TTC549 (cell line): ENCODE measurements at regions not wholly inside any gene's neighbourhood (a gene's known extent, or its start where the extent isn't known, plus 50 kb on each side); places are given as distances from the start of the nearest gene placed in this dataset.
"Not testable (repeated sequence)": the region's sequence is repeated elsewhere in the genome, so short reads cannot be mapped to it uniquely, and the experiment has no call there.

ENCODE experiments used
- FAIRE-seq: peaks from 2 replicates; lab custom pipeline; 2012; peaks lifted over from hg19 to GRCh38; lab: Jason Lieb, UNC

GRCh38 chr7:148472406-148472805, 118.2 kb upstream of the C7orf33 start:
- no peak for FAIRE-seq

- no peak for FAIRE-seq
Observed at GRCh38 chr7:148473703-148474480, 116.7 kb upstream of the C7orf33 start.

DNA sequence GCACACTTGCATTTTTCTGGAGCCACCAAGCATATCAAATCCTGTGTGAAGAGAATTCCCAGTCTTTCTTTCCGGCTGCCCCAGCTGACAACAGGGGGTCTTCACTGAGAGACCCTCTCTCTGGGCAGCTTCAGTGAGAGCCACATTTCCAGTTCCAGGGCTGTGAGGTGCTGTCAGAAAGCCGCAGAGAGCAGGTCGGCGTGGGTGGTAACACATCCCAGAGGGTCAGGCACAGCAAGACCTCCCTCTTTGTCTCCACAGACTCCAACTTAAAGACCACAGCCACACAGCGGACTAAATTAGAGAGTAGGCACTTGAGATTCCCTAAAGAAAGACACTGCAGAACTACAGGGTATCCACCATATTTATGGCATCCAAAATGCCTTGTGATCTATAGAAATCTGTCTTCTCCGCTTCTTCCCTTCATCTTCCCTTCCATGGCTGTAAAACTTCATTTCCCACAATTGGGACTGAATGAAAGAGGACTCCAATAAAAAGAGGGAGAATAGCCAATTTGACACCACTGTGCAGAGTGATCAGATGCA, 116.0 kb upstream of the C7orf33 start:
- no peak for FAIRE-seq

GRCh38 chr7:148478551-148478950, 112.0 kb upstream of the C7orf33 start:
- no peak for FAIRE-seq

- FAIRE-seq: no peak
Observed at GRCh38 chr7:148480479-148481146, 110.0 kb upstream of the C7orf33 start.

DNA sequence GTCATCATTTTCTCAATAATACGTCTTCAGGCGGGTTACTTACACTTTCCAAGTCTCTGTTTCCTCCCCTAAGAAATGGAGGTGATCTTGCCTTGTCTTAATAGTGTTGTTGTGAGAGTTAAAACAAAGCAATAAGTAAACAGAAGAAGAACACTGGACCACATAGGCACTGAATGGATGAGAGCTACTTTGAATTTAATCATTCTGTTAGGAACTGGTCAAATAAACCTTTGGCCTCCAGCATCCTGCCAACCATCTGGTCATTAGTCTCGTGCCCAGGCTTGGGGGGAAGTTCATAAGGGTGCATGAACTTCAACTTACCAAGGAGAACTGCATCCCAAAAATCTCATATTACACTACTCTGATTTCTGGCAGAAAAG, 109.4 kb upstream of the C7orf33 start:
- FAIRE-seq: no peak

DNA sequence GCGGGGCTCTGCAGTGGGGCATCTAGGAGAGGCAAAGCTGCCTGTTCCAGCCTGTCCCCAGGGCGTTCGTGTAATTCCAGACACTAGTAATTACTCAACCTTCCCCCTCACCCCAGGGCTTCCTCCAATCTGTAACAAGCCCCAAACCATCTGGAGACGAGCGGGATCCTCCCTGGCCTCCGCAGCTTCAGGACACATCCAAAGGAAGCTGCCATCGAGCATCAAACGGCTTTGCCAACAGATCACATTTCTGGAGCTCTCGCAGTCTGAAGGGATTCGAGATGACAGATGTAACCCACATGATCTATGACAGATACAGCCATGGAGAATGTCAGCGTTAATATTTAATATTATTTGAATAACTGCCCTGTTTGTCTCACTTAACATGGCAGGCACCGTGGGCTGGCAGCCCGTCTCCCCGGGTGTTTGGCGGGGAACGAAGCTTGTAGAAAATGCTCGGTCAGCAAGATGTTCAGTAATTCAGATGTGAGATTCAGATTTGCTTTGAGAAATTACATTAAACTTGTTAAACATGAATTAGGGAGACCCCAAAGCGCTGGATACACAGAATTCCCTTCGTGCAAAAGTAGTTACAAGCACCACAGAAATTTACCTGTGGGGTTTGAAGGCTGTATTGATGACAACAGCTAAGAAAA, 108.5 kb upstream of the C7orf33 start:
- FAIRE-seq: no peak

- FAIRE-seq: no peak
Observed at GRCh38 chr7:148483515-148484308, 106.9 kb upstream of the C7orf33 start.

DNA sequence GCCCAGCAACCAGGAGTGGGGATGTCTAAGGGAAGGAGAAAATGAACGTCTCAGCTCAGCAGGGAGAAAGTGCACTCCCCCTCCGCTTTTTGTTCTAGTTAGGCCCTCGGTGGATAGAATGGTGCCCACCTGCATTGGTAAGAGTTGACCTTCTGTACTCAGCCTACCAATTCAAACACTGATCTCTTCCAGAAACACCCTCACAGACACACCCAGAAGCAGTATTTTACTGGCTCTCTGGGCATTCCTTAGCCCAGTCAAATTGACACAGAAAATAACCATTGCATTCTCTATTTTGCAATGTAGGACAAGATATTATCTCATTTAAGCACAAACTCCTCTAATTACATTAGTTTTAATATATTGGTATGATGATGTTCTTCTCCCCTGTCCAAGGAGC, 106.1 kb upstream of the C7orf33 start:
- FAIRE-seq: no peak

GRCh38 chr7:148485618-148486017, 104.9 kb upstream of the C7orf33 start:
- FAIRE-seq: no peak

DNA sequence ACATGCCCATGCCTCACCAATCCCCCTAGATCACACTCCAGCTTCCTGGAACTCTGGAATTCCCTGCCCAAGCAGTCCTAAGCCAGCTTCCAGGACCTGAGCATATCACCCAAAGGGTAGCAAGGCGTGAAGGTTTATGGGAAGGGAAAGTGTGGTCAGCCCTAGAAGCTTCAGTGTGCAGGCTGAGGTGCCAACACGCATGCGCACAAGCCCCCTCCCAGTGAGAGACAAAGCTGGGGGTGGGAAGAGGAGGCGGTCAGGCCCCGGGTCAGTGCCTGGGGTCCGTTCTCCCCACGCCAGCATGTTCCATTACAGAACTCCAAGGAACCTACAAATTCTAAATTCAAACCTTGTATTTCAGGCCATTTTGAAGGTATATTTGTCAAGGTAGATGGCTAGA, 103.6 kb upstream of the C7orf33 start:
- no peak for FAIRE-seq

- no peak for FAIRE-seq
Observed at GRCh38 chr7:148487912-148488311, 102.7 kb upstream of the C7orf33 start.

DNA sequence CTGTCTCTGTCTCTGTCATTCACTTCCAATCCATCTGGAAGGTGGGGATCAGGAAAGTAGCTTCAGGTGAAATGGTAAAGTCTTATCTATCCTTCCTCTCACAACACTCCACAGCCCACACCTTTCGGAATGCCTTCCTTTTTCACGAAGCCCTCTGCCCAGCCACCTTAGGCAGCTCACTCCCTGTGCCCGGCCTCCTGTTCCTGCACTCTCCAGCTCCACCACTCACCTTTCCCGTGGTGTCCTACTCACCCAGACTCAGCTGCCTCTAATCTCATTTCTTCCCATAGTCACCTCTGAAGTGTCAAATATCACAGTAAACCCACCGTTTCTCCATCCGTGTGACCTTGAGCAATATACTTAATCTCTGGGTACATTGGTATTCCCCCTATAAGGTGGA, 100.9 kb upstream of the C7orf33 start:
- FAIRE-seq: no peak

DNA sequence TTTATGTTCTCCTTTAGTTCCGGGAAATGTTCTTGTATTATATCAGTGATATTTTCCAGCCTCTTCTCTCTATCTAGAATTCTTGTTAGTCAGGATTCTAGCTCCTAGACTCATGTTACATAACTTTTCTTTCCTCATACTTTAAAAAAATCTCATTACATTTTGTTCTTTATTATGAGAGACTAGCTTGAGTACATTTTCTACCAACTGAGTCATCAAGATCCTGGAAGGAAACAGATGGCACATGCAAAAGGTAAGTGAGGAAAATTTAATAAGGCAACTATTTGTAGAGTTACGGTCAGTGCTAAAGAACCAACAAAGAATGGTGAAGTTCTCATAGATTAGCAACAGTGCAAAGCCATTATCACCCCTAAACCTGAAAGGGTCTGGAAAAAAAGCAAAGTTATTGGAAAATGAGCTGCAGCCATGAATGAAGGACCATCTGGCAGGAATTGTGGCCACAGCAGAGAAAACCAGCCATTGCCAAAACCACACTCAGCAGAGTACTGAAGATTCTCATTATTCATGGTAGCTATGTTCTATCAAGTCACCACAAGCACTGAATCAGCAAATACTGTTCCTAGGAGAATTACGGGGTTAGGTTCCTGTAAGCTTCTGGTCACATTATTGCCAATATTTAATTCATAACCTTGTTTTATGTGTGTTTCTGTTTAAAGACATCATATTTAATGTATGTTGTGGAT, 98.3 kb upstream of the C7orf33 start:
- FAIRE-seq: no peak

GRCh38 chr7:148495605-148496004, 95.0 kb upstream of the C7orf33 start:
- FAIRE-seq: no peak

DNA sequence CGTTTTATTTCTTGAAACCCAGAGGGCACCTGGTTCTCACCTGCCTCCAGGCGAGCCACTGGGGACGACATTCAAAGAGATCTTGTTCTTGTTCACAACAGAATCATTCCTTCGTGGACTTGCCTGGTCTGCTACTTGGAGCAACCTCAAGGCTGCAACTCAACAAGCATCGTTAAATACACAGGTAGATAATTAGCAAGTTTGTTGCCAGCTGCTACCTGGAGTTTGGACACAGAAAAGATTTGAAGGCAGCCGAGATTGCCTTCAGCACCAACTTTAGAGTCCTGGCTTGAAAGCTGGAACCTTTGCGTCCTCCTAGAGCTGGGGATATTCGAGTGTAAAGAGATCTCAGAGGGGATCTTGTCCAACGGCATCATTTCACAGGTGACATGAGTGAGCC, 89.6 kb upstream of the C7orf33 start:
- FAIRE-seq: no peak

- peak; percentile 76 for FAIRE-seq
Observed at GRCh38 chr7:148503900-148504487, 86.6 kb upstream of the C7orf33 start.

DNA sequence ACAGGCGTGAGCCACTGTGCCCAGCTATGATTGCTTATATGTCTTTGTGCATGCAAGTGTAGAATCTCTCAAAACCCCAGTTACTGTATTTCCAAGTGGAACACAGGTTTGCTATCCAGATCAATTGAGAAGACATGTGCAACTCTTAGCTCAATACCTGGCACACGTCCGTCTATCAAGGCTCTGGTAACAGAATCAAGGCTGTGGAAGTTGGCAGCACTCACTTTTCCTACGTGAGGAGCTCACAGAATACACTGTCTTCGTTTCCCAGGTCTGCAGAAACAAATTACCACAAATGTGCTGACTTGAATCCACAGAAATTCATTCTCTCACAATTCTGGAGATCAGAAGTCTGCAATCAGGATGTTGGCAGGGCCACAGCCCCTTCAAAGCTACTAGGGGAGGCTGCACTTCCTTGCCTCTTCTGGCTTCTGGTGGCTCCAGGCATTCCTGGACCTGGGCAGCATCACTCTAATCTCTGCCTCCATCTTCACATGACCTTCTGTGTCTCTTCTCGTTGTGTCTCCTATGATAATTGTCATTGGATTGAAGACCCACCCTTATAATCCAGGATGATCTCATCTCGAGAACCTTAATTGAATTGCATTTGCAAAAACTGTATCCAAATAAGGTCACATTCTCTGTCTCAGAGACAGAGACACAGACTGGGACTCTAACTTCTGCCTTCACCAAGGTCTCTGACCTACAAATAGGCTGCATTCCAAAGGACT, 84.8 kb upstream of the C7orf33 start:
- FAIRE-seq: no peak

DNA sequence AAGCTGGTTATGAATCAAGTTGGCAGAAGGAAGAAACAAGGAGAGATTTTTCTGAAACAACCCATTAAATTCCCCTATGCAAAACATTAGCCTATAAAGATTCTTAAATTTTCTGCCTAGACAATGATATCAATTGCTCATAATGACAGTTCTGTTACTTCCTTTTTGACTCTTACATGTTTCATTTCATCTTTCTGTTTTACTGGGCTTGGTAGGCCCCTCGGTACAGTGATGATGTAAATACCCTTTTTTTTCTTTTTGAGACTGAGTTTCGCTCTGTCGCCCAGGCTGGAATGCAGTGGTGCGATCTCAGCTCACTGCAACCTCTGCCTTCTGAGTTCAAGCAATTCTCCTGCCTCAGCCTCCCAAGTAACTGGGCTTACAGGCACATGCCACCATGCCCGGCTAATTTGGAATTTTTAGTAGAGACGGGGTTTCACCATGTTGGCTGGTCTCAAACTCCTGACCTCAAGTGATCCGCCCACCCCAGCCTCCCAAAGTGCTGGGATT, 83.4 kb upstream of the C7orf33 start:
- FAIRE-seq: not testable (repeated sequence)

DNA sequence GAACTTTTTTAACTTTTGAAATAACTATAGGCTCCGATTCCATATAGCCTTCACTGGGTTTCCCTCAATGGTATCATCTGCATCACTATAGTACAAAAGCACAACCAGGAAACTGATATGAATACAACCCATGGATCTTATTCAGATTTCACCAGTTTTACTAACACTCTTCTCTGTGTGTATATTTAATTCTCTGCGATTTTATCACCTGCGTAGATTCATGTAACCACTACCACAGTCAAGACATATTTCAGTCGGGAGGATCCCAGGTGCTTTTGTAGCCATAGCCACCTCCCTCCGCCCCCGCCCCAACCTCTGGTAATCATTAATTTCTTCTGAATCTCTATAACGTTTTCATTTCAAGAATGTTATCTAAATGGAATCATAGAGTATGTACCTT, 82.8 kb upstream of the C7orf33 start:
- no peak for FAIRE-seq
